HCT116 (cell line): ENCODE measurements at regions not wholly inside any gene's neighbourhood (a gene's known extent, or its start where the extent isn't known, plus 50 kb on each side); places are given as distances from the start of the nearest gene placed in this dataset.

Experiments
- CTCF ChIP-seq, 3 experiments: fragments of 200-600 bp in 1 of 3; sonication (generic) in 1 of 3; IDR thresholded peaks in 2 of 3; conservative IDR thresholded peaks in 1 of 3; 2 replicates each; pipeline ENCODE4 v1.5.1; 2012 to 2017; ENCODE audit warnings: low read depth in 2 of 3, low read length in 2 of 3, antibody characterized with exemption in 1 of 3, borderline replicate concordance in 1 of 3, control low read depth in 1 of 3, mild to moderate bottlenecking in 1 of 3, mixed read lengths in 1 of 3, mixed run types in 1 of 3, moderate library complexity in 1 of 3; ENCODE audit not compliant: insufficient read depth in 1 of 3
- EGR1 ChIP-seq: IDR thresholded peaks from 2 replicates; pipeline ENCODE4 v1.6.1; 2012; ENCODE audit warnings: low read depth
- FOSL1 ChIP-seq: IDR thresholded peaks from 2 replicates; pipeline ENCODE4 v1.6.1; 2012; ENCODE audit warnings: low read depth
- JUND ChIP-seq: IDR thresholded peaks from 2 replicates; pipeline ENCODE4 v1.6.1; 2012
- RAD21 ChIP-seq: IDR thresholded peaks from 2 replicates; pipeline ENCODE4 v1.6.1; 2012; ENCODE audit warnings: low read depth, mild to moderate bottlenecking

- TF ChIP-seq CTCF (IDR thresholded peaks at IDR 0.05 in 2 of 3, conservative IDR thresholded peaks at IDR 0.05 in 1 of 3; ENCODE audit: borderline replicate concordance in 1 of 3, insufficient read depth in 1 of 3, low read depth in 2 of 3, low read length in 2 of 3) (no peak), JUND (no peak), FOSL1 (no peak), RAD21 (no peak), EGR1 (no peak)
These were observed 239.1 kb upstream of the ROPN1 start for GRCh38 chr3:124230998-124231397.
